Ovary (tissue), 7 donors: ENCODE measurements at regions not wholly inside any gene's neighbourhood (a gene's known extent, or its start where the extent isn't known, plus 50 kb on each side); places are given as distances from the start of the nearest gene placed in this dataset.

Experiments used
- DNase-seq, 5 donors: peaks; one replicate each; pipeline ENCODE4 v3.0.0-alpha.2; 2019 to 2020
- H3K27ac ChIP-seq, 2 donors: fragments of 200-600 bp; one replicate each; pipeline versions ENCODE4 v1.5.1 to v1.8.0; 2019 to 2022
- H3K27me3 ChIP-seq: fragments of 200-600 bp; one replicate; pipeline ENCODE4 v1.8.0; 2022
- H3K36me3 ChIP-seq: fragments of 200-600 bp; sonication (generic); one replicate; pipeline ENCODE4 v1.5.1; 2019
- H3K4me1 ChIP-seq: one replicate; pipeline ENCODE4 v1.8.1; 2013; ENCODE audit warnings: mild to moderate bottlenecking, moderate library complexity; ENCODE audit not compliant: insufficient read depth
- H3K4me3 ChIP-seq: fragments of 200-600 bp; sonication (generic); one replicate; pipeline ENCODE4 v1.5.1; 2017
- H3K9me3 ChIP-seq, 2 donors: fragments of 200-600 bp in 1 of 2; sonication (generic) in 1 of 2; one replicate each; pipeline versions ENCODE4 v1.5.1 to v1.8.1; 2013 to 2019; ENCODE audit warnings: mild to moderate bottlenecking in 1 of 2, moderate library complexity in 1 of 2
- CTCF ChIP-seq, 3 donors: fragments of 450-650 bp in 2 of 3; fragments of 200-600 bp in 1 of 3; IDR thresholded peaks; one replicate each; pipeline versions ENCODE4 v1.5.1 to v1.8.0; 2016 to 2022; ENCODE audit warnings: antibody characterized with exemption in 3 of 3, mild to moderate bottlenecking in 1 of 3
- EP300 ChIP-seq: sonication (generic); formaldehyde crosslinking; IDR thresholded peaks from one replicate; pipeline ENCODE4 v1.6.1; 2017; ENCODE audit warnings: antibody characterized with exemption
- POLR2A ChIP-seq: fragments of 450-650 bp; IDR thresholded peaks from one replicate; pipeline ENCODE4 v1.6.1; 2017; ENCODE audit warnings: antibody characterized with exemption, mild to moderate bottlenecking, moderate library complexity
- WGBS, 3 donors: extraction: QIAGEN DNeasy Blood & Tissue Kit in 1 of 3; methylation state at CpG; one replicate each; pipeline versions ENCODE4 v1.1.5 to v1.1.7; 2013 to 2017; 5-methylcytosine and 5-hydroxymethylcytosine counted together
- intact Hi-C, 4 donors: fragments of 100-400 bp; cut with DNase I; formaldehyde crosslinking; loops; one replicate each; pipeline versions ENCODE4 v1.11.0 to v1.15.1; 2022 to 2023
- donor health status: DM: no; HTN: no; CAD: no; lungs with moderate emphysema.
- donor health status: DM: no; HTN: no; CAD: no.
- donor health status: Bipolar disorder and iron deficiency.
- donor health status: DM: no; HTN: no; CAD: no.
- donor health status: DM: yes; HTN: yes; CAD: no.

GRCh38 chr5:89156226-89156625 is 273.2 kb upstream of the MEF2C start:
- Histone ChIP-seq H3K27ac (no peak overlapping the region), H3K4me3 (no peak overlapping the region), H3K4me1 (no peaks in the 10 kb centered on the region), H3K27me3 (no peaks in the 10 kb centered on the region), H3K36me3 (no peaks in the 10 kb centered on the region), H3K9me3 (no peaks in the 10 kb centered on the region)
- DNase-seq = no peak
- intact Hi-C loops = no loop called here
- TF ChIP-seq CTCF (IDR thresholded peaks at IDR 0.05) (no peak), POLR2A (no peak), EP300 (no peak)

DNA sequence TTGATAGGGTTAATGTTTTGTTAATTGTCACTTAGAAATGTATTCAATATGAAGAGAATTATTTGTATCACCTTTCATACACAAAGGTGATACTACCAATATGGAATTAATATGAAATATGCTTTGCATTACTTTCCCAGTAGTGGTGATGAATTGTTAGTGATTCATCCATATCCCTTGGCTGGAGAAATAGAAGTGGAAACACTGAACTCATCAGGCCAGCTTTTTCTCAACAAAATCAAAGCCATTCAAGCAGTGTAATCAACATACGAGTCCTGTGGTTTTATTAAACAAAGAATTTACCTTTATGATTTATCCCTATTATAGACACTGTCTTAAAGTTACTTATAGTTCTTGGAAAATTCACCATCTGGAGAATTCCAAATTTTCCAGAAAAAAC is 264.0 kb upstream of the MEF2C start:
- H3K9me3 ChIP-seq = no peaks in the 10 kb centered on the region
- no peaks in the 10 kb centered on the region for H3K27me3 ChIP-seq
- H3K36me3 ChIP-seq = no peaks in the 10 kb centered on the region
- no peak for DNase-seq
- H3K27ac ChIP-seq = no peak overlapping the region
- intact Hi-C loops = no loop called here
- no peak overlapping the region for H3K4me3 ChIP-seq
- TF ChIP-seq CTCF (IDR thresholded peaks at IDR 0.05) (no peak), EP300 (no peak), POLR2A (no peak)
- no peaks in the 10 kb centered on the region for H3K4me1 ChIP-seq
- 86 to 99% (median 96%) methylated on average over 1 of the region's 1 CpG for WGBS, 3 donors

DNA sequence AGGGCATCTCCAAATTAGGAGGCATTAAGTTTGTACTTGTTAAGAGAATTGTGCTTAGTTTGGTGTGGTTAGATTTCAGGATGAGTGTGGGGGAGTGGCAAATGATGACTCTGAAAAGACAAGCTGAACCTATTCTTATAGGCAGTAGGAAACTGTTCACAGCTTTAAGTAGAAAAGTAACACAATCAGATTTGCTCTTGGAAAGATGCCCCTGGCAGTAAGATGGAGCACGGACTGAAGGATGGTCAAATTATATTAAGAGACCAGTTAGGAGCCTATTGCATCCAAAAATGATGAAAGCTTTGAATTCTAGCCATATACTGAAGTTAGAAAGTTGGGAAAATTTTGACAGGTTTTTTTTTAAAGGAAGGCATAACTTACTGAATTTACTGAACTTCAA is 254.2 kb upstream of the MEF2C start:
- no peak for DNase-seq
- H3K27me3 ChIP-seq = no peaks in the 10 kb centered on the region
- TF ChIP-seq EP300 (no peak), POLR2A (no peak), CTCF (IDR thresholded peaks at IDR 0.05) (no peak)
- H3K4me1 ChIP-seq = no peaks in the 10 kb centered on the region
- H3K27ac ChIP-seq = no peak overlapping the region
- H3K9me3 ChIP-seq = no peaks in the 10 kb centered on the region
- H3K4me3 ChIP-seq = no peak overlapping the region
- whole genome bisulfite sequencing, 3 donors = 72 to 93% (median 85%) methylated on average over 1 of the region's 1 CpG
- no peaks in the 10 kb centered on the region for H3K36me3 ChIP-seq
- intact Hi-C loops = no loop called here

GRCh38 chr5:89133975-89134374 is 251.0 kb upstream of the MEF2C start:
- Histone ChIP-seq H3K36me3 (no peaks in the 10 kb centered on the region), H3K9me3 (no peaks in the 10 kb centered on the region), H3K4me3 (no peak overlapping the region), H3K27ac (no peak overlapping the region), H3K4me1 (no peaks in the 10 kb centered on the region), H3K27me3 (no peaks in the 10 kb centered on the region)
- 95 to 100% (median 96%) methylated on average over 1 of the region's 1 CpG for WGBS, 3 donors
- DNase-seq = no peak
- TF ChIP-seq POLR2A (no peak), CTCF (IDR thresholded peaks at IDR 0.05) (no peak), EP300 (no peak)
- intact Hi-C loops = no loop called here

GRCh38 chr5:89133129-89133528 is 250.1 kb upstream of the MEF2C start:
- Histone ChIP-seq H3K27me3 (no peaks in the 10 kb centered on the region), H3K9me3 (no peaks in the 10 kb centered on the region), H3K36me3 (no peaks in the 10 kb centered on the region), H3K4me3 (no peak overlapping the region), H3K27ac (no peak overlapping the region), H3K4me1 (no peaks in the 10 kb centered on the region)
- intact Hi-C loops = no loop called here
- no peak for DNase-seq
- 84 to 100% (median 100%) methylated on average over 1 of the region's 1 CpG for WGBS, 3 donors
- TF ChIP-seq POLR2A (no peak), CTCF (IDR thresholded peaks at IDR 0.05) (no peak), EP300 (no peak)
